HCT116 (cell line): ENCODE measurements at regions not wholly inside any gene's neighbourhood (a gene's known extent, or its start where the extent isn't known, plus 50 kb on each side); places are given as distances from the start of the nearest gene placed in this dataset.

Experiments used
- ATAC-seq: fragments of 200-7000 bp; cut with Tn5 transposase; 2 replicates; pipeline ENCODE4 v1.9.1; 2020; ENCODE audit warnings: mild to moderate bottlenecking, moderate library complexity
- BruUV-seq: library from RNA; stranded (reverse); fragments of 400-500 nt; replicated peaks from 2 replicates; lab custom pipeline; 2021; lab: Mats Ljungman, UMichigan
- CTCF ChIA-PET: fragments of 300-600 bp; sonication (Branson Sonifier 250); formaldehyde crosslinking; loops from one replicate; lab custom pipeline; 2021; ENCODE audit warnings: antibody characterized with exemption; lab: Charles Lee
- POLR2A ChIA-PET: fragments of 300-600, 350-600 bp; sonication (Branson Sonifier 250); formaldehyde crosslinking; loops from one replicate; lab custom pipeline; 2021; ENCODE audit warnings: antibody characterized with exemption; lab: Charles Lee
- RAD21 ChIA-PET, 2 experiments: fragments of 300-600 bp; sonication (Branson Sonifier 250); formaldehyde crosslinking; loops; one replicate each; lab custom pipeline; 2023; ENCODE audit warnings: low total read pairs in 2 of 2; ENCODE audit not compliant: uncharacterized antibody in 2 of 2, unreplicated experiment in 2 of 2, low non-redundant PET in 1 of 2; lab: Charles Lee
- DNase-seq: peaks from one replicate; pipeline ENCODE4 v3.0.0-alpha.2; 2010; ENCODE audit warnings: low read depth, low spot score
- H2AFZ ChIP-seq: fragments of 200-600 bp; shearing (Covaris generic), sonication (generic); 2 replicates; pipeline ENCODE4 v1.6.1; 2017; ENCODE audit warnings: low read depth, mixed run types, mixed read lengths, antibody characterized with exemption, low read length; ENCODE audit not compliant: poor library complexity, severe bottlenecking
- H3K27ac ChIP-seq: 2 replicates; pipeline ENCODE4 v1.5.1; 2012; ENCODE audit warnings: low read depth, low read length
- H3K27me3 ChIP-seq: fragments of 200-600 bp; sonication (generic); 2 replicates; pipeline ENCODE4 v1.6.1; 2016; ENCODE audit warnings: mixed run types, low read length, mixed read lengths; ENCODE audit not compliant: insufficient read depth
- H3K36me3 ChIP-seq, 2 experiments: fragments of 200-500 bp in 1 of 2; fragments of 200-600 bp in 1 of 2; sonication (Bioruptor generic) in 1 of 2; sonication (generic) in 1 of 2; 2 replicates each; pipeline versions ENCODE4 v1.5.1 to v1.6.1; 2014 to 2016; ENCODE audit warnings: low read length in 2 of 2, inconsistent platforms in 1 of 2, mixed read lengths in 1 of 2, mixed run types in 1 of 2; ENCODE audit not compliant: insufficient read depth in 2 of 2, control insufficient read depth in 1 of 2
- H3K4me1 ChIP-seq, 2 experiments: fragments of 200-600 bp in 1 of 2; sonication (generic) in 1 of 2; 2 replicates each; pipeline versions ENCODE4 v1.5.1 to v1.6.1; 2012 to 2017; ENCODE audit warnings: low read length in 2 of 2, inconsistent platforms in 1 of 2, mild to moderate bottlenecking in 1 of 2, mixed read lengths in 1 of 2, mixed run types in 1 of 2, moderate library complexity in 1 of 2; ENCODE audit not compliant: insufficient read depth in 2 of 2, control insufficient read depth in 1 of 2
- H3K4me2 ChIP-seq: fragments of 200-600 bp; sonication (generic); 2 replicates; pipeline ENCODE4 v1.6.1; 2017; ENCODE audit warnings: mixed run types, low read length, mixed read lengths
- H3K4me3 ChIP-seq, 2 experiments: fragments of 200-600 bp in 1 of 2; sonication (generic) in 1 of 2; replicated peaks in 1 of 2; 2 replicates each; pipeline ENCODE4 v1.5.1; 2011 to 2016; ENCODE audit warnings: low read length in 2 of 2, control low read depth in 1 of 2, low read depth in 1 of 2, mild to moderate bottlenecking in 1 of 2, mixed read lengths in 1 of 2, mixed run types in 1 of 2
- H3K79me2 ChIP-seq: fragments of 200-600 bp; sonication (generic); 2 replicates; pipeline ENCODE4 v1.6.1; 2017; ENCODE audit warnings: mild to moderate bottlenecking, mixed run types, low read length, moderate library complexity, mixed read lengths; ENCODE audit not compliant: insufficient read depth
- H3K9ac ChIP-seq: fragments of 200-600 bp; sonication (generic); 2 replicates; pipeline ENCODE4 v1.6.1; 2016; ENCODE audit warnings: low read length, mixed read lengths
- H3K9me2 ChIP-seq: fragments of 200-600 bp; sonication (generic), shearing (Covaris generic); 2 replicates; pipeline ENCODE4 v1.6.1; 2017; ENCODE audit warnings: mixed run types, mild to moderate bottlenecking, moderate library complexity; ENCODE audit not compliant: insufficient read depth
- H3K9me3 ChIP-seq, 2 experiments: fragments of 200-500 bp in 1 of 2; fragments of 200-600 bp in 1 of 2; sonication (Bioruptor generic) in 1 of 2; sonication (generic) in 1 of 2; 2 replicates each; pipeline ENCODE4 v1.6.1; 2014 to 2017; ENCODE audit warnings: low read length in 2 of 2, mixed read lengths in 2 of 2, inconsistent platforms in 1 of 2, low read depth in 1 of 2, mild to moderate bottlenecking in 1 of 2, mixed run types in 1 of 2, moderate library complexity in 1 of 2; ENCODE audit not compliant: control insufficient read depth in 1 of 2, insufficient read depth in 1 of 2
- H4K20me1 ChIP-seq: fragments of 200-600 bp; sonication (generic), shearing (Covaris generic); 2 replicates; pipeline ENCODE4 v1.6.1; 2017; ENCODE audit warnings: mixed run types, mild to moderate bottlenecking, moderate library complexity; ENCODE audit not compliant: insufficient read depth
- CEBPB ChIP-seq: IDR thresholded peaks from 2 replicates; pipeline ENCODE4 v1.6.1; 2012; ENCODE audit warnings: low read depth
- EGR1 ChIP-seq: IDR thresholded peaks from 2 replicates; pipeline ENCODE4 v1.6.1; 2012; ENCODE audit warnings: low read depth
- EZH2 ChIP-seq: fragments of 200-600 bp; sonication (generic); IDR thresholded peaks from 2 replicates; pipeline ENCODE4 v1.6.1; 2017; ENCODE audit warnings: antibody characterized with exemption, mixed run types
- EZH2phosphoT487 ChIP-seq: fragments of 200-600 bp; IDR thresholded peaks from 2 replicates; pipeline ENCODE4 v1.6.1; 2018; ENCODE audit warnings: antibody characterized with exemption, borderline replicate concordance
- FOSL1 ChIP-seq: IDR thresholded peaks from 2 replicates; pipeline ENCODE4 v1.6.1; 2012; ENCODE audit warnings: low read depth
- JUND ChIP-seq: IDR thresholded peaks from 2 replicates; pipeline ENCODE4 v1.6.1; 2012
- POLR2A ChIP-seq: IDR thresholded peaks from 2 replicates; pipeline ENCODE4 v1.7.0; 2011; ENCODE audit warnings: borderline replicate concordance; ENCODE audit not compliant: insufficient read depth, insufficient read length; ENCODE audit errors: extremely low read depth
- POLR2AphosphoS5 ChIP-seq: IDR thresholded peaks from 2 replicates; pipeline ENCODE4 v1.6.1; 2011; ENCODE audit warnings: mild to moderate bottlenecking, low read depth, low read length, moderate library complexity
- SIN3A ChIP-seq: IDR thresholded peaks from 2 replicates; pipeline ENCODE4 v1.6.1; 2012; ENCODE audit warnings: low read depth
- SP1 ChIP-seq: IDR thresholded peaks from 2 replicates; pipeline ENCODE4 v1.6.1; 2012; ENCODE audit warnings: low read depth
- SRF ChIP-seq: IDR thresholded peaks from 2 replicates; pipeline ENCODE4 v1.6.1; 2012; ENCODE audit warnings: low read depth
- TCF7L2 ChIP-seq: IDR thresholded peaks from 2 replicates; pipeline ENCODE4 v1.7.0; 2011; ENCODE audit warnings: borderline replicate concordance, inconsistent platforms; ENCODE audit not compliant: insufficient read depth, insufficient read length; ENCODE audit errors: extremely low read depth
- YY1 ChIP-seq: IDR thresholded peaks from 2 replicates; pipeline ENCODE4 v1.6.1; 2011; ENCODE audit warnings: low read length, low read depth, moderate library complexity, mild to moderate bottlenecking; ENCODE audit not compliant: insufficient replicate concordance; ENCODE audit errors: extremely low read depth
- ZNF274 ChIP-seq: fragments of 200-500 bp; sonication (Bioruptor generic); IDR thresholded peaks from 2 replicates; pipeline ENCODE4 v1.6.1; 2014; ENCODE audit warnings: mild to moderate bottlenecking, low read depth, low read length, inconsistent platforms
- intact Hi-C: fragments of 100-400 bp; cut with micrococcal nuclease; formaldehyde crosslinking; loops from 2 replicates; pipeline ENCODE4 v1.10.0; 2022
- TF ChIP-seq, protein P1 (sequence below), 3 experiments: fragments of 200-600 bp in 1 of 3; sonication (generic) in 1 of 3; IDR thresholded peaks in 2 of 3; conservative IDR thresholded peaks in 1 of 3; 2 replicates each; pipeline ENCODE4 v1.5.1; 2012 to 2017; ENCODE audit warnings: low read depth in 2 of 3, low read length in 2 of 3, antibody characterized with exemption in 1 of 3, borderline replicate concordance in 1 of 3, control low read depth in 1 of 3, mild to moderate bottlenecking in 1 of 3, mixed read lengths in 1 of 3, mixed run types in 1 of 3, moderate library complexity in 1 of 3; ENCODE audit not compliant: insufficient read depth in 1 of 3
- TF ChIP-seq, protein P2 (sequence below): IDR thresholded peaks from 2 replicates; pipeline ENCODE4 v1.6.1; 2012
- TF ChIP-seq, protein P3 (sequence below): IDR thresholded peaks from 2 replicates; pipeline ENCODE4 v1.6.1; 2011; ENCODE audit warnings: mild to moderate bottlenecking, low read length, moderate library complexity; ENCODE audit not compliant: insufficient replicate concordance; ENCODE audit errors: extremely low read depth
- TF ChIP-seq, protein P4 (sequence below): IDR thresholded peaks from 2 replicates; pipeline ENCODE4 v1.6.1; 2012
- TF ChIP-seq, protein P5 (sequence below): IDR thresholded peaks from 2 replicates; pipeline ENCODE4 v1.6.1; 2012; ENCODE audit warnings: low read depth

DNA sequence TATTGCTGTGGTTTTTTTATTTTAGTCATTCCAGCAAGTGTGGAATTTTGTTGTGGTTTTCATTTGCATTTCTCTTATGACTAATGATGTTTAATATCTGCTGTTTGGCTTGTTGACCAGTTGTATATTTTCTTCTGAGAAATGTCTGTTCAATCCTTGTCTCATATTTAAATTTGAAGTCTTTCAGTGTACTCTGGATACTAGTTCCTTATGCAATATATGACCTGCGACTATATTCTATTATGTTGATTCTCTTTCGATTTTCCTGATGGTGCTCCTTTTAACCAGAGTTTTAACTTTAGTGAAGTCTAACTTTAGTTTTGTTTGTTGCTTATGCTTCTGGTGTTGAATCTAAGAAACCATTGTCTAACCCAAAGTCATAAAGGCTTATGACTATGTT lies 1528.0 kb downstream of the TECRL start:
- H4K20me1 ChIP-seq: no peaks in the 10 kb centered on the region
- intact Hi-C loops: no loop called here
- DNase-seq (no peak), ATAC-seq (no peak)
- no peak overlapping the region for H3K9ac ChIP-seq
- POLR2A ChIA-PET: no interaction called here
- H3K27me3 ChIP-seq: no peaks in the 10 kb centered on the region
- H3K27ac ChIP-seq: no peak overlapping the region
- H3K9me3 ChIP-seq: peaks cover 7 to 11% of the 10 kb centered on the region in 2 experiments; a peak in 2 of 4 replicates
- no peak overlapping the region for H3K4me2 ChIP-seq
- H3K9me2 ChIP-seq: no peaks in the 10 kb centered on the region
- H3K79me2 ChIP-seq: no peaks in the 10 kb centered on the region
- BruUV-seq: no TSS peak
- H3K36me3 ChIP-seq: no peaks in the 10 kb centered on the region
- no peak for TF ChIP-seq TCF7L2
- no peak for TF ChIP-seq EZH2
- TF ChIP-seq, protein P1, sequence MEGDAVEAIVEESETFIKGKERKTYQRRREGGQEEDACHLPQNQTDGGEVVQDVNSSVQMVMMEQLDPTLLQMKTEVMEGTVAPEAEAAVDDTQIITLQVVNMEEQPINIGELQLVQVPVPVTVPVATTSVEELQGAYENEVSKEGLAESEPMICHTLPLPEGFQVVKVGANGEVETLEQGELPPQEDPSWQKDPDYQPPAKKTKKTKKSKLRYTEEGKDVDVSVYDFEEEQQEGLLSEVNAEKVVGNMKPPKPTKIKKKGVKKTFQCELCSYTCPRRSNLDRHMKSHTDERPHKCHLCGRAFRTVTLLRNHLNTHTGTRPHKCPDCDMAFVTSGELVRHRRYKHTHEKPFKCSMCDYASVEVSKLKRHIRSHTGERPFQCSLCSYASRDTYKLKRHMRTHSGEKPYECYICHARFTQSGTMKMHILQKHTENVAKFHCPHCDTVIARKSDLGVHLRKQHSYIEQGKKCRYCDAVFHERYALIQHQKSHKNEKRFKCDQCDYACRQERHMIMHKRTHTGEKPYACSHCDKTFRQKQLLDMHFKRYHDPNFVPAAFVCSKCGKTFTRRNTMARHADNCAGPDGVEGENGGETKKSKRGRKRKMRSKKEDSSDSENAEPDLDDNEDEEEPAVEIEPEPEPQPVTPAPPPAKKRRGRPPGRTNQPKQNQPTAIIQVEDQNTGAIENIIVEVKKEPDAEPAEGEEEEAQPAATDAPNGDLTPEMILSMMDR (IDR thresholded peaks at IDR 0.05 in 2 of 3, conservative IDR thresholded peaks at IDR 0.05 in 1 of 3; ENCODE audit: borderline replicate concordance in 1 of 3, insufficient read depth in 1 of 3, low read depth in 2 of 3, low read length in 2 of 3): no peak
- TF ChIP-seq EZH2phosphoT487: no peak
- no peak for TF ChIP-seq SIN3A
- no peak for TF ChIP-seq CEBPB
- TF ChIP-seq, protein P2, sequence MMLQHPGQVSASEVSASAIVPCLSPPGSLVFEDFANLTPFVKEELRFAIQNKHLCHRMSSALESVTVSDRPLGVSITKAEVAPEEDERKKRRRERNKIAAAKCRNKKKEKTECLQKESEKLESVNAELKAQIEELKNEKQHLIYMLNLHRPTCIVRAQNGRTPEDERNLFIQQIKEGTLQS: no peak
- TF ChIP-seq YY1: no peak
- TF ChIP-seq, protein P3, sequence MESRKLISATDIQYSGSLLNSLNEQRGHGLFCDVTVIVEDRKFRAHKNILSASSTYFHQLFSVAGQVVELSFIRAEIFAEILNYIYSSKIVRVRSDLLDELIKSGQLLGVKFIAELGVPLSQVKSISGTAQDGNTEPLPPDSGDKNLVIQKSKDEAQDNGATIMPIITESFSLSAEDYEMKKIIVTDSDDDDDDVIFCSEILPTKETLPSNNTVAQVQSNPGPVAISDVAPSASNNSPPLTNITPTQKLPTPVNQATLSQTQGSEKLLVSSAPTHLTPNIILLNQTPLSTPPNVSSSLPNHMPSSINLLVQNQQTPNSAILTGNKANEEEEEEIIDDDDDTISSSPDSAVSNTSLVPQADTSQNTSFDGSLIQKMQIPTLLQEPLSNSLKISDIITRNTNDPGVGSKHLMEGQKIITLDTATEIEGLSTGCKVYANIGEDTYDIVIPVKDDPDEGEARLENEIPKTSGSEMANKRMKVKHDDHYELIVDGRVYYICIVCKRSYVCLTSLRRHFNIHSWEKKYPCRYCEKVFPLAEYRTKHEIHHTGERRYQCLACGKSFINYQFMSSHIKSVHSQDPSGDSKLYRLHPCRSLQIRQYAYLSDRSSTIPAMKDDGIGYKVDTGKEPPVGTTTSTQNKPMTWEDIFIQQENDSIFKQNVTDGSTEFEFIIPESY: no peak
- TF ChIP-seq SRF: no peak
- no peak for TF ChIP-seq POLR2A
- no peak for TF ChIP-seq SP1
- TF ChIP-seq FOSL1: no peak
- TF ChIP-seq, protein P4, sequence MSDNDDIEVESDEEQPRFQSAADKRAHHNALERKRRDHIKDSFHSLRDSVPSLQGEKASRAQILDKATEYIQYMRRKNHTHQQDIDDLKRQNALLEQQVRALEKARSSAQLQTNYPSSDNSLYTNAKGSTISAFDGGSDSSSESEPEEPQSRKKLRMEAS: no peak
- TF ChIP-seq POLR2AphosphoS5: no peak
- no peak for TF ChIP-seq EGR1
- TF ChIP-seq, protein P5, sequence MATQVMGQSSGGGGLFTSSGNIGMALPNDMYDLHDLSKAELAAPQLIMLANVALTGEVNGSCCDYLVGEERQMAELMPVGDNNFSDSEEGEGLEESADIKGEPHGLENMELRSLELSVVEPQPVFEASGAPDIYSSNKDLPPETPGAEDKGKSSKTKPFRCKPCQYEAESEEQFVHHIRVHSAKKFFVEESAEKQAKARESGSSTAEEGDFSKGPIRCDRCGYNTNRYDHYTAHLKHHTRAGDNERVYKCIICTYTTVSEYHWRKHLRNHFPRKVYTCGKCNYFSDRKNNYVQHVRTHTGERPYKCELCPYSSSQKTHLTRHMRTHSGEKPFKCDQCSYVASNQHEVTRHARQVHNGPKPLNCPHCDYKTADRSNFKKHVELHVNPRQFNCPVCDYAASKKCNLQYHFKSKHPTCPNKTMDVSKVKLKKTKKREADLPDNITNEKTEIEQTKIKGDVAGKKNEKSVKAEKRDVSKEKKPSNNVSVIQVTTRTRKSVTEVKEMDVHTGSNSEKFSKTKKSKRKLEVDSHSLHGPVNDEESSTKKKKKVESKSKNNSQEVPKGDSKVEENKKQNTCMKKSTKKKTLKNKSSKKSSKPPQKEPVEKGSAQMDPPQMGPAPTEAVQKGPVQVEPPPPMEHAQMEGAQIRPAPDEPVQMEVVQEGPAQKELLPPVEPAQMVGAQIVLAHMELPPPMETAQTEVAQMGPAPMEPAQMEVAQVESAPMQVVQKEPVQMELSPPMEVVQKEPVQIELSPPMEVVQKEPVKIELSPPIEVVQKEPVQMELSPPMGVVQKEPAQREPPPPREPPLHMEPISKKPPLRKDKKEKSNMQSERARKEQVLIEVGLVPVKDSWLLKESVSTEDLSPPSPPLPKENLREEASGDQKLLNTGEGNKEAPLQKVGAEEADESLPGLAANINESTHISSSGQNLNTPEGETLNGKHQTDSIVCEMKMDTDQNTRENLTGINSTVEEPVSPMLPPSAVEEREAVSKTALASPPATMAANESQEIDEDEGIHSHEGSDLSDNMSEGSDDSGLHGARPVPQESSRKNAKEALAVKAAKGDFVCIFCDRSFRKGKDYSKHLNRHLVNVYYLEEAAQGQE: no peak
- no peak for TF ChIP-seq ZNF274
- no peak for TF ChIP-seq JUND
- CTCF ChIA-PET: no interaction called here
- no peaks in the 10 kb centered on the region for H3K4me1 ChIP-seq
- no peak overlapping the region for H3K4me3 ChIP-seq
- RAD21 ChIA-PET: no interaction called here
- H2AFZ ChIP-seq: no peak overlapping the region
